ENCODE measurements at regions not wholly inside any gene's neighbourhood (a gene's known extent, or its start where the extent isn't known, plus 50 kb on each side); places are given as distances from the start of the nearest gene placed in this dataset.

DNA sequence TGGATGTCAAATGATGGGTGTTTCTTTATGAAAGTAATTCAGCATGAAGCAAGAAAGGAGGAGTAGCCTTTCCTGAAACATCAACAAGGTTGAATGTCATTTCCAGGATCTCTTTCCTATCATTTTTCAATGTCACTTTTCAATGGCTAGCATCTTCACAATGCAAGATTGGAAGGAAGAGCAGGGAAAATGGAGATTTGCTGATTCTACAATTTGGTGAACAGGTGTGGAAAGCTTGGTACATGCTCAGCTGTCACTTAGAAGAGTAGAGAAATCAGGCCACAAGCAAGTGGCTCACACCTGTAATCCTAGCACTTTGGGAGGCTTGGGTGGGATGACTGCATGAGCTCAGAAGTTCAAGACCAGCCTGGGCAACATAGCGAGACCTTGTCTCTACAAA lies 112.7 kb upstream of the FERMT1 start:
- H3K9ac ChIP-seq (ENCODE audit: low read depth, low read length) = no peak overlapping the region
- H3K36me3 ChIP-seq (ENCODE audit: insufficient read depth, low read length) = no peaks in the 10 kb centered on the region; the same call in 1 of the 2 replicates
- no peaks in the 10 kb centered on the region for H3K9me3 ChIP-seq (ENCODE audit: control insufficient read depth, insufficient read depth, low read length)
- H3K4me1 ChIP-seq (ENCODE audit: insufficient read depth, low read length) = no peaks in the 10 kb centered on the region

DNA sequence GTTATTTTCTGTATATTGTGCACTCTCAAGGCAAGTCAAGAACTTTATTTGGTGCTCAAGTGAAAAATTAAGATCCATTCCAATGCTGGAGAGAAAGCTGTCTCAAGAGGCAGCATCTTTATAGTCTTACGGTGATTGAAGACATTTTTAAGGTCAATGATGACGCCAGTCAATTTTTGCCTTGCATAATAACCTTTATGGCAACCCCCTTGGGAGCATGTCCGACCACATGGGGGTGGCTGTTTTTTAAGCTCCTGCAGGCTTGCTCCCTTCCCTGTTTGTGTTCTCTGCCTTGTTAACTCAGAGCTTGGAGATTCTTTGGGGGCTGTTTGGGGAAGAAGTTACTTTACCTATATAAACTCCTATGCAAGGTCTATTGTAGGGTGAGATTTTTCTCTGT lies 109.6 kb upstream of the FERMT1 start:
- no peaks in the 10 kb centered on the region for H3K4me1 ChIP-seq (ENCODE audit: insufficient read depth, low read length)
- no peaks in the 10 kb centered on the region; the same call in 1 of the 2 replicates for H3K36me3 ChIP-seq (ENCODE audit: insufficient read depth, low read length)
- H3K9me3 ChIP-seq (ENCODE audit: control insufficient read depth, insufficient read depth, low read length) = no peaks in the 10 kb centered on the region
- no peak overlapping the region for H3K9ac ChIP-seq (ENCODE audit: low read depth, low read length)

GRCh38 chr20:6231556-6231955 lies 108.7 kb upstream of the FERMT1 start:
- Histone ChIP-seq H3K36me3 (ENCODE audit: insufficient read depth, low read length) (no peaks in the 10 kb centered on the region; the same call in 1 of the 2 replicates), H3K9ac (ENCODE audit: low read depth, low read length) (no peak overlapping the region), H3K4me1 (ENCODE audit: insufficient read depth, low read length) (no peaks in the 10 kb centered on the region), H3K9me3 (ENCODE audit: control insufficient read depth, insufficient read depth, low read length) (no peaks in the 10 kb centered on the region)

DNA sequence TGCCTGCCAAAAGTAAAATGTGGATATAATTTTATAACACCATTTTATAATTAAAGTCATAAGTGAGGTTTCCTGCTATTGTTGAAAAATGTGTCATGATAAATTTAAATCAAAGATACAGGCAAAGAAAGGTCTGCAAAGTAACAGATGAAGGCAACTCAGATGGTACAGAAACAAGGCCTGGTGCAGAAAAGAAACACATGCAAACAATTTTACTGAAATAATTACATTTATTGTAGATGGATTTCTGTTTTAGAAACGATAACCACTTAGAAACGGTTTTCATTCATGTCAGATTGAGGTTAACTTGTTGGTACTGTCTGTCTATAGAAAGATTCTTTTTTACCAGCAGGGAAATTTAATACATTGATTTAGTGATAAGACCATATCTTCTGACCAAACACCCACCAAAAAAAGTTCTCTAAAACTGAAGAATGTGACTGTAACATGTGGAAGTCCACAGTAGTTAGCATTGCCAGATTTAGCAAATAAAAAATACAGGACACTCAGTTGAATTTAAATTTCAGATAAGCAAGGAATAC lies 105.5 kb upstream of the FERMT1 start:
- Histone ChIP-seq H3K9me3 (ENCODE audit: control insufficient read depth, insufficient read depth, low read length) (no peaks in the 10 kb centered on the region), H3K4me1 (ENCODE audit: insufficient read depth, low read length) (no peaks in the 10 kb centered on the region), H3K36me3 (ENCODE audit: insufficient read depth, low read length) (no peaks in the 10 kb centered on the region; the same call in 1 of the 2 replicates), H3K9ac (ENCODE audit: low read depth, low read length) (no peak overlapping the region)

DNA sequence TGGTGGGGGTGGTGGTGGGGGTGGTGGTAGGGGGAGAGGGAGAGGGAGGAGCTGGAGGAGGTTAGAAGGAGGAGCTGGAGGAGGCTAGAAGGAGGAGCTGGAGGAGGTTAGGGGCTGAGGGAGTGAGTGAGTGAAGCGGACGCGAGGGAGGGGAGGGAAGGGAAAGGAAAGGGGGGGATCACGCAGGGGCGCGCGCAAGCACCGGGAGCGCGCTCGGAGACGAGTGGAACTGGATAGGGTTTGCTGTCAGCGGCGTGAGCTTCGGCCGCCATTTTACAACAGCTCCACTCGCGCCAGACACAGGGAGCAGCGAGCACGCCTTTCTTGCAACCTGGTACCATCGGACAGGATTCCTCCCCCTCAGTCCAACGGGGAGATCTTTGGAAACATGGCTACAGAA lies 90.5 kb upstream of the FERMT1 start:
- H3K9ac ChIP-seq (ENCODE audit: low read depth, low read length) = peak overlapping the region; percentile 20; the same call in 1 of the 2 replicates
- H3K36me3 ChIP-seq (ENCODE audit: insufficient read depth, low read length) = no peaks in the 10 kb centered on the region
- H3K9me3 ChIP-seq (ENCODE audit: control insufficient read depth, insufficient read depth, low read length) = no peaks in the 10 kb centered on the region
- no peaks in the 10 kb centered on the region for H3K4me1 ChIP-seq (ENCODE audit: insufficient read depth, low read length)

GRCh38 chr20:6212903-6213302 lies 90.1 kb upstream of the FERMT1 start:
- Histone ChIP-seq H3K9me3 (ENCODE audit: control insufficient read depth, insufficient read depth, low read length) (no peaks in the 10 kb centered on the region), H3K4me1 (ENCODE audit: insufficient read depth, low read length) (no peaks in the 10 kb centered on the region), H3K9ac (ENCODE audit: low read depth, low read length) (no peak overlapping the region)

GRCh38 chr20:6209093-6209492 lies 86.3 kb upstream of the FERMT1 start:
- Histone ChIP-seq H3K4me1 (ENCODE audit: insufficient read depth, low read length) (no peaks in the 10 kb centered on the region), H3K36me3 (ENCODE audit: insufficient read depth, low read length) (no peaks in the 10 kb centered on the region), H3K9me3 (ENCODE audit: control insufficient read depth, insufficient read depth, low read length) (no peaks in the 10 kb centered on the region), H3K9ac (ENCODE audit: low read depth, low read length) (no peak overlapping the region)

More at GRCh38 chr20:6212903-6213302, 90.1 kb upstream of the FERMT1 start:
- no peaks in the 10 kb centered on the region for H3K36me3 ChIP-seq (ENCODE audit: insufficient read depth, low read length)

- Histone ChIP-seq H3K36me3 (ENCODE audit: insufficient read depth, low read length) (no peaks in the 10 kb centered on the region), H3K9me3 (ENCODE audit: control insufficient read depth, insufficient read depth, low read length) (no peaks in the 10 kb centered on the region), H3K4me1 (ENCODE audit: insufficient read depth, low read length) (no peaks in the 10 kb centered on the region), H3K9ac (ENCODE audit: low read depth, low read length) (no peak overlapping the region)
Observed at GRCh38 chr20:6200092-6200491, 77.3 kb upstream of the FERMT1 start.

DNA sequence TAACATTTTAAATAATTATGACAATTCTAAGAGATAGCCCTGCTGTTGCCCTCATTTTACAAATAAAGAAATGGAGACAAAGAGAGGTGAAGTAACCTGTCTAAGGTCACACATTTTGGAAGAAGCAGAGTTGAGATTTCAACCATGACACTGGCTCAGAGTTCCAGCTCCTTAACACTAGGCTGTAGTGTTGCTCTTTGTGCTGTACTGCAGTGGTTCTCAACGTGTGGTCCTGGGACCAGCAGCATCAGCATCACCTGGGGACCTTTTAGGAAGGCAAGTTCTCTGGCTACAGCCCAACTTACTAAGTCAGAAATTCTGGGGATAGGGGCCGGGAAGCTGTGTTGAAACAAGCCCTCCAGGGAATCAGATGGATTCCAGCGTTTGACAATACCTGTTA lies 62.4 kb upstream of the FERMT1 start:
- no peaks in the 10 kb centered on the region for H3K4me1 ChIP-seq (ENCODE audit: insufficient read depth, low read length)
- no peak overlapping the region for H3K9ac ChIP-seq (ENCODE audit: low read depth, low read length)
- H3K9me3 ChIP-seq (ENCODE audit: control insufficient read depth, insufficient read depth, low read length) = no peaks in the 10 kb centered on the region
- peaks cover 2% of the 10 kb centered on the region; the same call in 1 of the 2 replicates for H3K36me3 ChIP-seq (ENCODE audit: insufficient read depth, low read length)

- H3K9me3 ChIP-seq (ENCODE audit: control insufficient read depth, insufficient read depth, low read length) = no peaks in the 10 kb centered on the region
- no peaks in the 10 kb centered on the region for H3K4me1 ChIP-seq (ENCODE audit: insufficient read depth, low read length)
- H3K9ac ChIP-seq (ENCODE audit: low read depth, low read length) = no peak overlapping the region
- H3K36me3 ChIP-seq (ENCODE audit: insufficient read depth, low read length) = peaks cover 2% of the 10 kb centered on the region; the same call in 1 of the 2 replicates
Observed at GRCh38 chr20:6184086-6184485, 61.3 kb upstream of the FERMT1 start.

DNA sequence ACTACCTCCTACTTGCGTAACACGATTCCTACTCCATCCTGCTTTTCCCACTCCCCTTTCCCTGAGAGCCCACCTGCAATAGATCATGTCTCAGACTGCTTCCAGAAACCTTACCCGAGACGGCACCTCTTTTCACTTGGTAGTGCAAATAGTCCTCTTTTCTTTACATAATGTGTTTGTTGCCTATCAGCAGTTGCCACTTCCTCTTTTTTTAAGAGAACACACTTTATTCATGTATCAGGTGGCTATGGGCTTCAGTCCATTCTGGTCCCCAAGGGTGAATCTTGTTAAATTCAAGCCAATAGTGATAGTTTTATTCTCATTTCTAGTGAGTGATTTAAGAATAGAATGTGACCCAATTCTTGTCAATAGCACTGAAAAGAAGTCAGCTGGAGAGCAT lies 57.7 kb upstream of the FERMT1 start:
- no peak overlapping the region for H3K9ac ChIP-seq (ENCODE audit: low read depth, low read length)
- no peaks in the 10 kb centered on the region for H3K4me1 ChIP-seq (ENCODE audit: insufficient read depth, low read length)
- no peaks in the 10 kb centered on the region for H3K9me3 ChIP-seq (ENCODE audit: control insufficient read depth, insufficient read depth, low read length)
- peaks cover 2% of the 10 kb centered on the region; the same call in 1 of the 2 replicates for H3K36me3 ChIP-seq (ENCODE audit: insufficient read depth, low read length)

DNA sequence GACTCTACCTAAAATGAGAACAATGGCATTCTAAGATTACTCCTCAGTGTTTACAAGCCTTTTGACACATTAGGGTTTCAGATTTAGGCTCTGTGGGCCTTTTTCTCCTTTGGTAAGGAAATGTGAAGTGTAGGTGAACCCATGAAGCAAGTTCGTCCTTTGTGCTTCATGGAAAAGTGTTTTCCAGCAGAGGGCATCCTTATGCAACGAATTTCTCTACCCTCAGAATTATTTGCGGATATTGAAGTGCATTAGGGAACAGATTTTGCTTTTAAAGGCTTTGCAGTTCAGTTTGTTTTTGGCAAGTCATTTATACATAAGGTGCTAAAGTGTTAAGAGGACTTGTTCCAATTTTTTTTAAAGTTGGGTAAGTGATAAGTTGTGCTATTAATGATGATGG lies 55.7 kb upstream of the FERMT1 start:
- H3K9ac ChIP-seq (ENCODE audit: low read depth, low read length) = no peak overlapping the region
- H3K36me3 ChIP-seq (ENCODE audit: insufficient read depth, low read length) = peaks cover 2% of the 10 kb centered on the region; the same call in 1 of the 2 replicates
- H3K4me1 ChIP-seq (ENCODE audit: insufficient read depth, low read length) = no peaks in the 10 kb centered on the region
- no peaks in the 10 kb centered on the region for H3K9me3 ChIP-seq (ENCODE audit: control insufficient read depth, insufficient read depth, low read length)

GRCh38 chr20:6173481-6173880 lies 50.7 kb upstream of the FERMT1 start:
- Histone ChIP-seq H3K9ac (ENCODE audit: low read depth, low read length) (no peak overlapping the region), H3K36me3 (ENCODE audit: insufficient read depth, low read length) (no peaks in the 10 kb centered on the region), H3K9me3 (ENCODE audit: control insufficient read depth, insufficient read depth, low read length) (0 out of 2 replicates have a peak, but pooled peaks cover 4% of the 10 kb centered on the region), H3K4me1 (ENCODE audit: insufficient read depth, low read length) (no peaks in the 10 kb centered on the region)

Data from ES-I3 (cell line).